CD14-positive monocyte (primary cell): ENCODE measurements at regions not wholly inside any gene's neighbourhood (a gene's known extent, or its start where the extent isn't known, plus 50 kb on each side); places are given as distances from the start of the nearest gene placed in this dataset.

Experiments used
- DNase-seq, 3 donors: peaks; one replicate each; pipeline ENCODE4 v3.0.0-alpha.2; 2011 to 2022
- H2AFZ ChIP-seq: 2 replicates; pipeline ENCODE4 v1.6.0; 2012; ENCODE audit warnings: mild to moderate bottlenecking, low read depth, low read length, inconsistent platforms; ENCODE audit not compliant: insufficient read depth, poor library complexity, severe bottlenecking
- H3K27ac ChIP-seq, 2 donors: 1 replicate in 1 of 2; 2 replicates in 1 of 2; pipeline ENCODE4 v1.5.1; 2012 to 2013; ENCODE audit warnings: low read length in 2 of 2, control low read depth in 1 of 2, inconsistent platforms in 1 of 2, low read depth in 1 of 2, mild to moderate bottlenecking in 1 of 2
- H3K27me3 ChIP-seq, 2 donors: one replicate each; pipeline versions ENCODE4 v1.6.0 to v1.6.1; 2011 to 2013; ENCODE audit warnings: low read length in 2 of 2; ENCODE audit not compliant: control insufficient read depth in 2 of 2, insufficient read depth in 2 of 2
- H3K36me3 ChIP-seq, 2 donors: replicated peaks in 1 of 2; 1 replicate in 1 of 2; 2 replicates in 1 of 2; pipeline versions ENCODE4 v1.5.1 to v1.6.1; 2012 to 2013; ENCODE audit warnings: low read length in 2 of 2, control low read depth in 1 of 2, inconsistent platforms in 1 of 2, mild to moderate bottlenecking in 1 of 2; ENCODE audit not compliant: insufficient read depth in 2 of 2, control insufficient read depth in 1 of 2
- H3K4me1 ChIP-seq, 2 donors: 1 replicate in 1 of 2; 2 replicates in 1 of 2; pipeline versions ENCODE4 v1.5.1 to v1.6.1; 2012 to 2013; ENCODE audit warnings: low read length in 2 of 2, control low read depth in 1 of 2, inconsistent platforms in 1 of 2, mild to moderate bottlenecking in 1 of 2, moderate library complexity in 1 of 2; ENCODE audit not compliant: insufficient read depth in 2 of 2, control insufficient read depth in 1 of 2
- H3K4me2 ChIP-seq: replicated peaks from 2 replicates; pipeline ENCODE3; 2012; ENCODE audit warnings: low read length, moderate library complexity, mild to moderate bottlenecking; ENCODE audit not compliant: poor library complexity, severe bottlenecking; ENCODE audit errors: extremely low read depth
- H3K4me3 ChIP-seq, 3 experiments: fragments of 200-600 bp in 1 of 3; sonication (generic) in 1 of 3; replicated peaks in 1 of 3; 1 replicate in 2 of 3; 2 replicates in 1 of 3; pipeline ENCODE4 v1.5.1; 2011 to 2013; ENCODE audit warnings: low read length in 3 of 3, mild to moderate bottlenecking in 3 of 3, control low read depth in 2 of 3, low read depth in 2 of 3, inconsistent platforms in 1 of 3, moderate library complexity in 1 of 3
- H3K79me2 ChIP-seq: 2 replicates; pipeline ENCODE4 v1.6.0; 2012; ENCODE audit warnings: mild to moderate bottlenecking, control low read depth, inconsistent platforms, low read length, moderate library complexity; ENCODE audit not compliant: insufficient read depth
- H3K9ac ChIP-seq: 2 replicates; pipeline ENCODE4 v1.6.0; 2017; ENCODE audit warnings: low read length, mild to moderate bottlenecking; ENCODE audit not compliant: insufficient read depth, poor library complexity, severe bottlenecking
- H3K9me3 ChIP-seq, 2 donors: replicated peaks in 1 of 2; 1 replicate in 1 of 2; 2 replicates in 1 of 2; pipeline versions ENCODE4 v1.5.1 to v1.6.1; 2012 to 2013; ENCODE audit warnings: low read length in 2 of 2, control low read depth in 1 of 2; ENCODE audit not compliant: control insufficient read depth in 1 of 2, insufficient read depth in 1 of 2
- H4K20me1 ChIP-seq: 2 replicates; pipeline ENCODE4 v1.6.0; 2012; ENCODE audit warnings: mild to moderate bottlenecking, low read length, control low read depth, moderate library complexity; ENCODE audit not compliant: insufficient read depth
- H3K27ac Mint-ChIP-seq, 7 donors: one replicate each; pipeline ENCODE4 v1.8.0; 2020; ENCODE audit warnings: mild to moderate bottlenecking in 7 of 7, mixed read lengths in 7 of 7, moderate library complexity in 6 of 7, inconsistent platforms in 2 of 7
- H3K27me3 Mint-ChIP-seq, 3 donors: one replicate each; pipeline ENCODE4 v1.8.0; 2021 to 2022; ENCODE audit warnings: low read depth in 3 of 3, mild to moderate bottlenecking in 3 of 3, mixed read lengths in 3 of 3, moderate library complexity in 3 of 3, inconsistent platforms in 1 of 3
- H3K36me3 Mint-ChIP-seq, 2 donors: one replicate each; pipeline ENCODE4 v1.8.0; 2020; ENCODE audit warnings: mixed read lengths in 2 of 2, inconsistent platforms in 1 of 2, mild to moderate bottlenecking in 1 of 2
- H3K4me1 Mint-ChIP-seq: one replicate; pipeline ENCODE4 v1.8.0; 2020; ENCODE audit warnings: mild to moderate bottlenecking, mixed read lengths
- H3K4me3 Mint-ChIP-seq, 2 donors: one replicate each; pipeline ENCODE4 v1.8.0; 2020; ENCODE audit warnings: mild to moderate bottlenecking in 2 of 2, mixed read lengths in 2 of 2, moderate library complexity in 1 of 2
- H3K9me3 Mint-ChIP-seq, 7 donors: one replicate each; pipeline ENCODE4 v1.8.0; 2020 to 2022; ENCODE audit warnings: mixed read lengths in 7 of 7, mild to moderate bottlenecking in 6 of 7, moderate library complexity in 6 of 7, inconsistent platforms in 2 of 7
- CTCF ChIP-seq: fragments of 200-600 bp; IDR thresholded peaks from one replicate; pipeline ENCODE4 v1.8.0; 2022; ENCODE audit warnings: antibody characterized with exemption, mild to moderate bottlenecking
- WGBS: methylation state at CpG from one replicate; pipeline ENCODE4 v1.1.5; 2013; ENCODE audit warnings: missing lambda C conversion rate; ENCODE audit not compliant: insufficient coverage; 5-methylcytosine and 5-hydroxymethylcytosine counted together
- intact Hi-C, 2 donors: fragments of 100-400 bp; cut with micrococcal nuclease; formaldehyde crosslinking; loops; one replicate each; pipeline versions ENCODE4 v1.15.0 to v1.15.1; 2023

- peaks cover 0 to 5% (median 3%) of the 10 kb centered on the region in 7 donors for H3K9me3 Mint-ChIP-seq
- Histone ChIP-seq H3K4me2 (no peak overlapping the region), H3K27ac (no peak overlapping the region), H2AFZ (no peak overlapping the region), H3K79me2 (no peaks in the 10 kb centered on the region), H3K36me3 (no peaks in the 10 kb centered on the region), H3K4me1 (no peaks in the 10 kb centered on the region), H4K20me1 (no peaks in the 10 kb centered on the region), H3K9me3 (no peaks in the 10 kb centered on the region), H3K9ac (no peak overlapping the region), H3K4me3 (no peak overlapping the region), H3K27me3 (no peaks in the 10 kb centered on the region)
- TF ChIP-seq CTCF: no peak
- H3K36me3 Mint-ChIP-seq: no peaks in the 10 kb centered on the region
- no peaks in the 10 kb centered on the region for H3K4me1 Mint-ChIP-seq
- peaks cover 0 to 2% (median 0%) of the 10 kb centered on the region in 3 donors for H3K27me3 Mint-ChIP-seq
- H3K4me3 Mint-ChIP-seq: no peak overlapping the region
- no peak overlapping the region for H3K27ac Mint-ChIP-seq
- no peak for DNase-seq
- 67% methylated on average over 1 of the region's 2 CpGs for WGBS
- intact Hi-C loops: no loop called here
Observed at GRCh38 chr10:9081961-9082360, 1027.5 kb downstream of the GATA3 start.

GRCh38 chr10:9091530-9092093 lies 1037.1 kb downstream of the GATA3 start:
- TF ChIP-seq CTCF: no peak
- no peak for DNase-seq
- H3K4me2 ChIP-seq: no peak overlapping the region
- Mint-ChIP-seq H3K4me1 (no peaks in the 10 kb centered on the region), H3K9me3 (peaks cover 0 to 3% (median 0%) of the 10 kb centered on the region in 7 donors), H3K27ac (no peak overlapping the region), H3K4me3 (no peak overlapping the region), H3K36me3 (no peaks in the 10 kb centered on the region), H3K27me3 (peaks cover 0 to 2% (median 1%) of the 10 kb centered on the region in 3 donors)
- intact Hi-C loops: no loop called here
- H3K9ac ChIP-seq: no peak overlapping the region
- WGBS: no CpG with 5 or more reads among the region's 3 CpGs
- no peaks in the 10 kb centered on the region for H4K20me1 ChIP-seq
- no peaks in the 10 kb centered on the region for H3K27me3 ChIP-seq
- H3K79me2 ChIP-seq: no peaks in the 10 kb centered on the region
- no peaks in the 10 kb centered on the region for H3K4me1 ChIP-seq
- H3K4me3 ChIP-seq: no peak overlapping the region
- no peak overlapping the region for H3K27ac ChIP-seq
- no peak overlapping the region for H2AFZ ChIP-seq
- no peaks in the 10 kb centered on the region for H3K36me3 ChIP-seq
- no peaks in the 10 kb centered on the region for H3K9me3 ChIP-seq
